ENCODE measurements at regions not wholly inside any gene's neighbourhood (a gene's known extent, or its start where the extent isn't known, plus 50 kb on each side); places are given as distances from the start of the nearest gene placed in this dataset.
A peak's percentile ranks its signal among the peaks of the same experiment; 100 is the strongest.

- no peak for TF ChIP-seq NANOG (IDR thresholded peaks at IDR 0.05; ENCODE audit: borderline replicate concordance)
- TF ChIP-seq ETS1 (IDR thresholded peaks at IDR 0.05) = no peak
- TF ChIP-seq ZNF331 (CRISPR knock-in tag; IDR thresholded peaks at IDR 0.05; ENCODE audit: low read depth) = no peak
Measured at GRCh38 chr5:110354915-110355644, 371.4 kb downstream of the TMEM232 start (continued).

GRCh38 chr5:110356677-110357076 is 369.8 kb downstream of the TMEM232 start:
- no peak overlapping the region for H3K4me3 Mint-ChIP-seq
- H3K36me3 ChIP-seq (ENCODE audit: insufficient read depth) = no peaks in the 10 kb centered on the region
- ATAC-seq (no peak), DNase-seq (ENCODE audit: low spot score) (no peak)
- H3K27ac ChIP-seq (ENCODE audit: low read depth) = no peak overlapping the region
- H3K27me3 Mint-ChIP-seq (ENCODE audit: insufficient read depth, low read depth, poor library complexity) = no peaks in the 10 kb centered on the region
- H3F3A ChIP-seq (replicated peaks; ENCODE audit: low read depth) = no peaks in the 10 kb centered on the region
- H3K79me2 ChIP-seq (replicated peaks; ENCODE audit: insufficient read depth) = no peaks in the 10 kb centered on the region
- no peak overlapping the region for H3K4me3 ChIP-seq
- TF ChIP-seq EZH2phosphoT487 (IDR thresholded peaks at IDR 0.05; ENCODE audit: unreplicated experiment) (no peak), NANOG (IDR thresholded peaks at IDR 0.05; ENCODE audit: borderline replicate concordance) (no peak), CREB1 (CRISPR knock-in tag; IDR thresholded peaks at IDR 0.05; ENCODE audit: low read depth) (no peak), STAT1 (IDR thresholded peaks at IDR 0.05; ENCODE audit: unreplicated experiment) (no peak), POLR2AphosphoS5 (IDR thresholded peaks at IDR 0.05; ENCODE audit: low read depth) (no peak), REST (IDR thresholded peaks at IDR 0.05; ENCODE audit: unreplicated experiment) (no peak), EZH2 (IDR thresholded peaks at IDR 0.05; ENCODE audit: low read depth, unreplicated experiment) (no peak), ETS1 (IDR thresholded peaks at IDR 0.05) (no peak), CTCF (conservative IDR thresholded peaks at IDR 0.05; ENCODE audit: low read depth in 2 of 2) (no peak)
- H3K36me3 Mint-ChIP-seq (ENCODE audit: low read depth) = no peaks in the 10 kb centered on the region
- H3K4me1 Mint-ChIP-seq = peaks cover 2% of the 10 kb centered on the region; the same call in 1 of the 3 replicates
- H3K27ac Mint-ChIP-seq = no peak overlapping the region
- no peaks in the 10 kb centered on the region for H4K20me1 ChIP-seq (replicated peaks; ENCODE audit: insufficient read depth)
- H3K4me2 ChIP-seq = no peak overlapping the region
- H3K4me1 ChIP-seq (ENCODE audit: insufficient read depth) = peaks cover 3% of the 10 kb centered on the region; the same call in 1 of the 2 replicates
- peaks cover 5% of the 10 kb centered on the region; the same call in 1 of the 2 replicates for H3K9me2 ChIP-seq (ENCODE audit: insufficient read depth)
- H3K9me3 Mint-ChIP-seq = peaks cover 4% of the 10 kb centered on the region; the same call in 1 of the 3 replicates
- peak overlapping the region; percentile 59; the same call in 1 of the 2 replicates for H2AFZ ChIP-seq
- no peaks in the 10 kb centered on the region for H3K27me3 ChIP-seq (ENCODE audit: insufficient read depth)

All from GM23338 (cell line).